ENCODE measurements at regions not wholly inside any gene's neighbourhood (a gene's known extent, or its start where the extent isn't known, plus 50 kb on each side); places are given as distances from the start of the nearest gene placed in this dataset.

GRCh38 chr5:52702877-52703276, 84.8 kb upstream of the ITGA1 start (continued):
- TF ChIP-seq CHD7 (IDR thresholded peaks at IDR 0.05; ENCODE audit: insufficient replicate concordance, low read length) (no peak), NRF1 (IDR thresholded peaks at IDR 0.05; ENCODE audit: low read depth, low read length) (no peak), RFX5 (IDR thresholded peaks at IDR 0.05; ENCODE audit: borderline replicate concordance, low read depth, low read length) (no peak), ATF2 (IDR thresholded peaks at IDR 0.05; ENCODE audit: low read length) (no peak), CTCF (IDR thresholded peaks at IDR 0.05; ENCODE audit: control extremely low read depth in 1 of 3, insufficient read depth in 1 of 3, low read depth in 1 of 3, low read length in 3 of 3) (no peak), CREB1 (IDR thresholded peaks at IDR 0.05) (no peak), CTBP2 (IDR thresholded peaks at IDR 0.05; ENCODE audit: borderline replicate concordance, insufficient read depth, insufficient read length, low read length) (no peak)

All from H1 (cell line).